ENCODE measurements at regions not wholly inside any gene's neighbourhood (a gene's known extent, or its start where the extent isn't known, plus 50 kb on each side); places are given as distances from the start of the nearest gene placed in this dataset.

GRCh38 chr2:167792126-167792525 is 455.3 kb downstream of the STK39 start:
- in situ Hi-C loops (cut with HindIII; ENCODE audit: low pct_ligation_motif_present, low sequenced_read_pairs) = no loop called here
- Histone ChIP-seq H3K4me3 (ENCODE audit: low read depth, low read length) (no peak overlapping the region), H3K36me3 (replicated peaks) (no peaks in the 10 kb centered on the region), H3K27me3 (replicated peaks) (no peaks in the 10 kb centered on the region), H3K27ac (no peak overlapping the region)
- no peak for TF ChIP-seq CTCF (IDR thresholded peaks at IDR 0.05; ENCODE audit: low read depth, low read length, missing control alignments)
- no peak for DNase-seq

- H3K27me3 ChIP-seq (replicated peaks) = no peaks in the 10 kb centered on the region
- H3K4me3 ChIP-seq (ENCODE audit: low read depth, low read length) = no peak overlapping the region
- in situ Hi-C loops (cut with HindIII; ENCODE audit: low pct_ligation_motif_present, low sequenced_read_pairs) = no loop called here
- H3K27ac ChIP-seq = no peak overlapping the region
- no peak for DNase-seq
- TF ChIP-seq CTCF (IDR thresholded peaks at IDR 0.05; ENCODE audit: low read depth, low read length, missing control alignments) = no peak
- no peaks in the 10 kb centered on the region for H3K36me3 ChIP-seq (replicated peaks)
Observed at GRCh38 chr2:167790781-167791450, 456.5 kb downstream of the STK39 start.

GRCh38 chr2:167790189-167790588 is 457.2 kb downstream of the STK39 start:
- Histone ChIP-seq H3K36me3 (replicated peaks) (no peaks in the 10 kb centered on the region), H3K27me3 (replicated peaks) (no peaks in the 10 kb centered on the region), H3K27ac (no peak overlapping the region), H3K4me3 (ENCODE audit: low read depth, low read length) (no peak overlapping the region)
- TF ChIP-seq CTCF (IDR thresholded peaks at IDR 0.05; ENCODE audit: low read depth, low read length, missing control alignments) = no peak
- in situ Hi-C loops (cut with HindIII; ENCODE audit: low pct_ligation_motif_present, low sequenced_read_pairs) = no loop called here
- DNase-seq = no peak

- no peak overlapping the region for H3K4me3 ChIP-seq (ENCODE audit: low read depth, low read length)
- no peaks in the 10 kb centered on the region for H3K36me3 ChIP-seq (replicated peaks)
- no peak overlapping the region for H3K27ac ChIP-seq
- H3K27me3 ChIP-seq (replicated peaks) = no peaks in the 10 kb centered on the region
- DNase-seq = no peak
- no peak for TF ChIP-seq CTCF (IDR thresholded peaks at IDR 0.05; ENCODE audit: low read depth, low read length, missing control alignments)
- in situ Hi-C loops (cut with HindIII; ENCODE audit: low pct_ligation_motif_present, low sequenced_read_pairs) = no loop called here
Observed at GRCh38 chr2:167787562-167787961, 459.8 kb downstream of the STK39 start.

DNA sequence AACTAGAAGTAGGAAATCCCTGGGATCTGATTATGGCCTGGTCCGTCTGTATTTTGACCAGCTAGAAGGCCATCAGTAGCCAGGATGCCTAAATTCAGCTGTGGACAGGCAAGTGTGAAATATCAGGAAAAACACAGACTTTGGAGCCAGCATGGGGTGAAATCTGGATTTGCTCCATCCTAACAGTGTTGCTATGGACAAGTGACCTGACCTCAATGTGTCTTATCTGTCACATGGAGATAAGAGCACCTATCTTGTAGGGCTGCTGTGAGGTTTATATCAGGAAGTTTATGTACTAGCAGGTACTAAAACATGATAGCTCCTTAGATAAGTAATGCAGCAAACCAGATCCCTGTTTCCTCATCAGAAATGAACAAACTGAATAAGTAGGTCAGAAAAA is 460.4 kb downstream of the STK39 start:
- no peak overlapping the region for H3K4me3 ChIP-seq (ENCODE audit: low read depth, low read length)

More for the DNA sequence above, 460.4 kb downstream of the STK39 start:
- in situ Hi-C loops (cut with HindIII; ENCODE audit: low pct_ligation_motif_present, low sequenced_read_pairs) = no loop called here
- Histone ChIP-seq H3K27ac (no peak overlapping the region), H3K27me3 (replicated peaks) (no peaks in the 10 kb centered on the region), H3K36me3 (replicated peaks) (no peaks in the 10 kb centered on the region)
- TF ChIP-seq CTCF (IDR thresholded peaks at IDR 0.05; ENCODE audit: low read depth, low read length, missing control alignments) = no peak
- DNase-seq = no peak
